HEK293 (cell line): ENCODE measurements at regions not wholly inside any gene's neighbourhood (a gene's known extent, or its start where the extent isn't known, plus 50 kb on each side); places are given as distances from the start of the nearest gene placed in this dataset.

Experiments used
- CTCF ChIA-PET: fragments of 350-600 bp; formaldehyde crosslinking; extraction: SDS; loops from one replicate; lab custom pipeline; 2021; ENCODE audit warnings: antibody characterized with exemption; lab: Yijun Ruan, JAX
- POLR2A ChIA-PET: fragments of 300-600 bp; formaldehyde crosslinking; extraction: SDS; loops from one replicate; lab custom pipeline; 2020; ENCODE audit warnings: antibody characterized with exemption, inconsistent platforms; lab: Yijun Ruan, JAX
- H3K27ac ChIP-seq: fragments of 200-500 bp; sonication (Bioruptor generic); 2 replicates; pipeline ENCODE4 v1.5.1; 2014; ENCODE audit warnings: low read depth, low read length, control low read depth, inconsistent platforms; ENCODE audit errors: extremely low read depth
- H3K36me3 ChIP-seq, 2 experiments: fragments of 200-500 bp in 1 of 2; sonication (Bioruptor generic) in 1 of 2; 1 replicate in 1 of 2; 2 replicates in 1 of 2; pipeline ENCODE4 v1.5.1; 2014 to 2017; ENCODE audit warnings: inconsistent platforms in 2 of 2, low read length in 2 of 2; ENCODE audit not compliant: control insufficient read depth in 2 of 2, insufficient read depth in 1 of 2
- H3K4me1 ChIP-seq: fragments of 200-500 bp; sonication (Bioruptor generic); 2 replicates; pipeline ENCODE4 v1.5.1; 2014; ENCODE audit warnings: mild to moderate bottlenecking, low read length, inconsistent platforms; ENCODE audit not compliant: control insufficient read depth, insufficient read depth
- H3K4me3 ChIP-seq: 2 replicates; pipeline ENCODE4 v1.5.1; 2011; ENCODE audit warnings: low read depth, mild to moderate bottlenecking, control low read depth, low read length, moderate library complexity
- H3K9me3 ChIP-seq: fragments of 200-500 bp; sonication (Bioruptor generic); 2 replicates; pipeline ENCODE4 v1.5.1; 2014; ENCODE audit warnings: low read depth, low read length, inconsistent platforms; ENCODE audit not compliant: control insufficient read depth, insufficient read depth
- EGR2 ChIP-seq: fragments of 450-650 bp; formaldehyde crosslinking; IDR thresholded peaks from 2 replicates; pipeline ENCODE4 v1.5.1; 2016; ENCODE audit warnings: low read depth, missing biosample characterization, missing genetic modification characterization
- INSM2 ChIP-seq: fragments of 450-650 bp; formaldehyde crosslinking; IDR thresholded peaks from 2 replicates; pipeline ENCODE4 v1.5.1; 2016; ENCODE audit warnings: missing biosample characterization, missing genetic modification characterization
- KLF10 ChIP-seq: fragments of 450-650 bp; IDR thresholded peaks from 2 replicates; pipeline ENCODE4 v1.5.1; 2018; ENCODE audit warnings: missing biosample characterization, mild to moderate bottlenecking, missing genetic modification characterization
- PRDM1 ChIP-seq: fragments of 450-650 bp; formaldehyde crosslinking; IDR thresholded peaks from 2 replicates; pipeline ENCODE4; 2016; ENCODE audit warnings: missing biosample characterization, missing genetic modification characterization
- PRDM6 ChIP-seq: fragments of 450-650 bp; formaldehyde crosslinking; IDR thresholded peaks from 2 replicates; pipeline ENCODE4 v1.5.1; 2017; ENCODE audit warnings: missing biosample characterization, missing genetic modification characterization
- REPIN1 ChIP-seq: fragments of 450-650 bp; formaldehyde crosslinking; IDR thresholded peaks from 2 replicates; pipeline ENCODE4 v1.5.1; 2017; ENCODE audit warnings: missing biosample characterization, missing genetic modification characterization, low read depth
- SP3 ChIP-seq: fragments of 450-650 bp; formaldehyde crosslinking; IDR thresholded peaks from 2 replicates; pipeline ENCODE4 v1.5.1; 2016; ENCODE audit warnings: missing biosample characterization, missing genetic modification characterization
- TCF7L2 ChIP-seq: IDR thresholded peaks from 2 replicates; pipeline ENCODE4 v1.6.1; 2011; ENCODE audit warnings: low read depth, mild to moderate bottlenecking, inconsistent platforms, low read length, moderate library complexity, borderline replicate concordance
- ZBTB10 ChIP-seq: fragments of 450-650 bp; formaldehyde crosslinking; IDR thresholded peaks from 2 replicates; pipeline ENCODE4 v1.5.1; 2016; ENCODE audit warnings: missing biosample characterization, missing genetic modification characterization
- ZBTB20 ChIP-seq: fragments of 450-650 bp; formaldehyde crosslinking; IDR thresholded peaks from 2 replicates; pipeline ENCODE4 v1.5.1; 2016; ENCODE audit warnings: missing biosample characterization, missing genetic modification characterization
- ZBTB48 ChIP-seq: fragments of 450-650 bp; formaldehyde crosslinking; IDR thresholded peaks from 2 replicates; pipeline ENCODE4 v1.5.1; 2016; ENCODE audit warnings: missing biosample characterization, missing genetic modification characterization
- ZFP3 ChIP-seq: fragments of 450-650 bp; formaldehyde crosslinking; IDR thresholded peaks from 2 replicates; pipeline ENCODE4 v1.5.1; 2016; ENCODE audit warnings: low read depth, missing biosample characterization, missing genetic modification characterization
- ZFP41 ChIP-seq: fragments of 450-650 bp; formaldehyde crosslinking; IDR thresholded peaks from 2 replicates; pipeline ENCODE4 v1.5.1; 2016; ENCODE audit warnings: missing biosample characterization, missing genetic modification characterization, borderline replicate concordance
- ZIC2 ChIP-seq: fragments of 450-650 bp; formaldehyde crosslinking; IDR thresholded peaks from 2 replicates; pipeline ENCODE4 v1.5.1; 2016; ENCODE audit warnings: missing biosample characterization, missing genetic modification characterization
- ZNF112 ChIP-seq: fragments of 450-650 bp; formaldehyde crosslinking; IDR thresholded peaks from 2 replicates; pipeline ENCODE4 v1.5.0; 2017; ENCODE audit warnings: missing biosample characterization, missing genetic modification characterization
- ZNF175 ChIP-seq: fragments of 450-650 bp; formaldehyde crosslinking; IDR thresholded peaks from 2 replicates; pipeline ENCODE4 v1.5.1; 2016; ENCODE audit warnings: missing biosample characterization, missing genetic modification characterization
- ZNF211 ChIP-seq: fragments of 450-650 bp; formaldehyde crosslinking; IDR thresholded peaks from 2 replicates; pipeline ENCODE4 v1.5.1; 2016; ENCODE audit warnings: low read depth, missing biosample characterization, missing genetic modification characterization
- ZNF221 ChIP-seq: fragments of 450-650 bp; formaldehyde crosslinking; IDR thresholded peaks from 2 replicates; pipeline ENCODE4 v1.5.1; 2017; ENCODE audit warnings: missing biosample characterization, missing genetic modification characterization, borderline replicate concordance
- ZNF26 ChIP-seq: fragments of 450-650 bp; formaldehyde crosslinking; IDR thresholded peaks from 2 replicates; pipeline ENCODE4 v1.5.1; 2016; ENCODE audit warnings: missing biosample characterization, missing genetic modification characterization
- ZNF366 ChIP-seq: fragments of 450-650 bp; formaldehyde crosslinking; conservative IDR thresholded peaks from 2 replicates; pipeline ENCODE4 v1.5.1; 2016; ENCODE audit warnings: missing biosample characterization, missing genetic modification characterization
- ZNF416 ChIP-seq: fragments of 450-650 bp; formaldehyde crosslinking; IDR thresholded peaks from 2 replicates; pipeline ENCODE4 v1.5.1; 2016; ENCODE audit warnings: missing biosample characterization, missing genetic modification characterization
- ZNF514 ChIP-seq: fragments of 450-650 bp; formaldehyde crosslinking; IDR thresholded peaks from 2 replicates; pipeline ENCODE4 v1.5.1; 2016; ENCODE audit warnings: missing biosample characterization, missing genetic modification characterization
- ZNF624 ChIP-seq: fragments of 450-650 bp; formaldehyde crosslinking; IDR thresholded peaks from 2 replicates; pipeline ENCODE4 v1.5.1; 2017; ENCODE audit warnings: missing biosample characterization, missing genetic modification characterization
- ZNF707 ChIP-seq: fragments of 450-650 bp; formaldehyde crosslinking; IDR thresholded peaks from 2 replicates; pipeline ENCODE4 v1.5.1; 2016; ENCODE audit warnings: missing biosample characterization, missing genetic modification characterization
- ZNF830 ChIP-seq: fragments of 450-650 bp; IDR thresholded peaks from 2 replicates; pipeline ENCODE4 v1.5.0; 2018; ENCODE audit warnings: missing biosample characterization, missing genetic modification characterization, low read depth, mild to moderate bottlenecking, moderate library complexity
- ZNF843 ChIP-seq: fragments of 450-650 bp; formaldehyde crosslinking; IDR thresholded peaks from 2 replicates; pipeline ENCODE4 v1.5.1; 2016; ENCODE audit warnings: missing biosample characterization, missing genetic modification characterization
- ZSCAN16 ChIP-seq: fragments of 450-650 bp; formaldehyde crosslinking; IDR thresholded peaks from 2 replicates; pipeline ENCODE4 v1.5.1; 2016; ENCODE audit warnings: missing biosample characterization, missing genetic modification characterization

GRCh38 chr3:26984416-26985390 is 362.1 kb downstream of the LRRC3B start:
- no peaks in the 10 kb centered on the region for H3K4me1 ChIP-seq
- H3K36me3 ChIP-seq = no peaks in the 10 kb centered on the region
- H3K27ac ChIP-seq = no peak overlapping the region
- CTCF ChIA-PET = interaction anchor here (0.6 kb wide), 1 partner anchor 107 kb away, joined by 3 read pairs; no protein-coding TSS in a partner anchor
- POLR2A ChIA-PET = no interaction called here
- no peaks in the 10 kb centered on the region for H3K9me3 ChIP-seq
- TF ChIP-seq ZNF707 (tag by site-specific recombination) (no peak), ZNF514 (tag by site-specific recombination) (no peak), ZNF112 (tag by site-specific recombination) (no peak), ZFP3 (tag by site-specific recombination) (no peak), ZSCAN16 (tag by site-specific recombination) (no peak), KLF10 (tag by site-specific recombination) (no peak), ZFP41 (tag by site-specific recombination) (no peak), TCF7L2 (no peak), PRDM1 (tag by site-specific recombination) (no peak), ZNF624 (no peak), ZNF221 (tag by site-specific recombination) (no peak), EGR2 (tag by site-specific recombination) (no peak), ZNF211 (tag by site-specific recombination) (no peak), SP3 (no peak), ZBTB20 (tag by site-specific recombination) (no peak)
- no peak overlapping the region for H3K4me3 ChIP-seq

GRCh38 chr3:26989037-26989436 is 366.5 kb downstream of the LRRC3B start:
- no peaks in the 10 kb centered on the region for H3K36me3 ChIP-seq
- H3K27ac ChIP-seq = no peak overlapping the region
- H3K4me3 ChIP-seq = no peak overlapping the region
- no peak for TF ChIP-seq ZNF830
- TF ChIP-seq ZBTB10 (tag by site-specific recombination) = no peak
- TF ChIP-seq INSM2 (tag by site-specific recombination) = no peak
- TF ChIP-seq ZNF26 (tag by site-specific recombination) = no peak
- TF ChIP-seq REPIN1 = no peak
- TF ChIP-seq ZBTB48 = no peak
- no peak for TF ChIP-seq ZIC2
- no peak for TF ChIP-seq ZNF175
- no peak for TF ChIP-seq ZNF366 (tag by site-specific recombination)
- no peak for TF ChIP-seq ZNF843 (tag by site-specific recombination)
- TF ChIP-seq ZNF416 = no peak
- TF ChIP-seq PRDM6 = no peak
- no peaks in the 10 kb centered on the region for H3K9me3 ChIP-seq
- ChIA-PET POLR2A (no interaction called here), CTCF (no interaction called here)
- no peaks in the 10 kb centered on the region for H3K4me1 ChIP-seq
